Thyroid gland (tissue), 4 donors: ENCODE measurements at regions not wholly inside any gene's neighbourhood (a gene's known extent, or its start where the extent isn't known, plus 50 kb on each side); places are given as distances from the start of the nearest gene placed in this dataset.

Experiments used
- CTCF ChIP-seq, 6 experiments: fragments of 200-600 bp in 3 of 6; fragments of 450-650 bp in 3 of 6; sonication (generic) in 3 of 6; IDR thresholded peaks; one replicate each; pipeline ENCODE4 v1.5.1; 2016 to 2019; ENCODE audit warnings: antibody characterized with exemption in 6 of 6, mild to moderate bottlenecking in 2 of 6, inconsistent platforms in 1 of 6, moderate library complexity in 1 of 6
- POLR2A ChIP-seq, 2 donors: fragments of 450-650 bp; IDR thresholded peaks; one replicate each; pipeline ENCODE4 v1.6.1; 2017; ENCODE audit warnings: antibody characterized with exemption in 2 of 2, mild to moderate bottlenecking in 2 of 2, moderate library complexity in 1 of 2

GRCh38 chr1:173107696-173108095, 57.0 kb upstream of the TNFSF18 start:
- TF ChIP-seq CTCF (IDR thresholded peaks at IDR 0.05) (no peak), POLR2A (IDR thresholded peaks at IDR 0.05) (no peak)
